ENCODE measurements at regions not wholly inside any gene's neighbourhood (a gene's known extent, or its start where the extent isn't known, plus 50 kb on each side); places are given as distances from the start of the nearest gene placed in this dataset.

DNA sequence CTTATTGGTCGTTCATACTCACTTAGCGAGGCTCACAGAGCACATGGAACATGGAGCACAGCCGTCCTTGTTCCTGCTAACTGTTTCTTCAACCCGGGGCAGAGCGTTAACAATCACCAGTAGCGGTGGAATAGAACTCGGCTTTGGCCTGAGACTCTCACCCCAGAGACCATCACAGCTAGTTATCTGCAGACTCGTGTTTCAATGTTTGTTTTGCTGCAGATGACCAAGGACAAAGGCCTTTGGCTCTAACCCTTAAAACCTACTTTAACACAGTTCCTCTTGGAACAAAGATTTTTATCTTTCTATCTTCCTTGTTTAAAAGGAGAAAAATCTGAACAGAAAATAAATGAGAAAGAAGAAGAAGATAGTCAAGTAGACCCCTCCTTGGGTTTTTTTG lies 320.2 kb upstream of the UBE2E3 start:
- H3K4me1 ChIP-seq (ENCODE audit: control insufficient read depth in 1 of 2, insufficient read depth in 1 of 2, low read depth in 1 of 2, low read length in 1 of 2), result no peaks in the 10 kb centered on the region
- no peaks in the 10 kb centered on the region for H3K27me3 ChIP-seq
- no peak overlapping the region for H3K4me3 ChIP-seq (ENCODE audit: low read depth in 1 of 2, low read length in 1 of 2)
- no peaks in the 10 kb centered on the region for H3K9me3 ChIP-seq
- no peaks in the 10 kb centered on the region for H3K36me3 ChIP-seq
- no peak overlapping the region for H3K27ac ChIP-seq
- no peak for TF ChIP-seq CTCF (IDR thresholded peaks at IDR 0.05)

GRCh38 chr2:180657054-180657453 lies 323.4 kb upstream of the UBE2E3 start:
- Histone ChIP-seq H3K9me3 (no peaks in the 10 kb centered on the region), H3K4me1 (ENCODE audit: control insufficient read depth in 1 of 2, insufficient read depth in 1 of 2, low read depth in 1 of 2, low read length in 1 of 2) (no peaks in the 10 kb centered on the region), H3K36me3 (no peaks in the 10 kb centered on the region), H3K27me3 (no peaks in the 10 kb centered on the region), H3K4me3 (ENCODE audit: low read depth in 1 of 2, low read length in 1 of 2) (no peak overlapping the region), H3K27ac (no peak overlapping the region)
- TF ChIP-seq CTCF (IDR thresholded peaks at IDR 0.05), result no peak

DNA sequence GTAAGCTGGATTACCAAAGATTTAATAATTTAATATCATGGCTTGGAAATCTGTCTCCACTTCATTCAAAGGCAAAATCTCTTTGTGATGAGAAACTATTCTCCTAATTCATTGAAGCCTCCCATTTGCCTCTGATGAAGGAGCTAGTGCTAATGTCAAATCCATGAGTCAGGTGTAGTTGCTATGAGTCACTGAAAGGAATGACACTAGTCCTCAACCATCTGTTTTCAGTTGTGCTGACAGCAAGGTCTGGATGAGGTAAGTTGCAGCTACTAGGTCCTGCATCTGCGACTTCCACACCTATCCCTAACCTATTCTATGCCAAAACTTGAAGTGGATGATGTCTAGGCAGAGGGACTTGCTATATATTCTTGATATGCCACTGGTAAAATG lies 324.0 kb upstream of the UBE2E3 start:
- H3K27ac ChIP-seq, result no peak overlapping the region
- no peaks in the 10 kb centered on the region for H3K36me3 ChIP-seq
- no peak overlapping the region for H3K4me3 ChIP-seq (ENCODE audit: low read depth in 1 of 2, low read length in 1 of 2)
- no peaks in the 10 kb centered on the region for H3K27me3 ChIP-seq
- H3K9me3 ChIP-seq, result no peaks in the 10 kb centered on the region
- TF ChIP-seq CTCF (IDR thresholded peaks at IDR 0.05), result no peak
- H3K4me1 ChIP-seq (ENCODE audit: control insufficient read depth in 1 of 2, insufficient read depth in 1 of 2, low read depth in 1 of 2, low read length in 1 of 2), result no peaks in the 10 kb centered on the region

DNA sequence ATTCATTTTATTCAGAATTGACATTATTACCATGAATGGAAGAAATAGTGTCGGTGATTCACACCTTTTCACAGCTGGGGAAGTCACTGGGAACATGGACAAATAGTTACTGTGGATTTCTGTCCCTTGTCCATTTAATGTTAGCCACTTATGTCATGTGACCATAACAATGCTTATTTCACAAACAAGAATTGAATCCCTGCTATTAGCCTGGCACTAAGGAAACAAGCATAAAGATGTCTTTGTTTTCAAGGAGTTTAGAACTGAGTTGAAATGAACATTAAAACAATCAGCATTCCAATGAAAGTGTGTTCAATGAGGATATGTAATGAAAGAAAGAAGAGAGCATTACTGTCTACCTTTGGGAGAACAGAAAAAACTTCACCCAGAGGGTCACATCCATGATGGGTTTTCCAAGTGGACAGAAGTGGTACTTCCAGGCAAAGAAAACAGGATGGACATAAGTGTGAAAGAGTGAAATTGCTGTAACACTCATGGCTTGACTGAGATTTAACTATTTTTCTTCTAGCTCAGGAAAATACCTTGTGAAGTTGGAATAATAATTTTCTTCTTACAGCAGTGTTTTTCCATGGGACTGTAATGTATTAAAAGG lies 324.5 kb upstream of the UBE2E3 start:
- Histone ChIP-seq H3K27me3 (no peaks in the 10 kb centered on the region), H3K9me3 (no peaks in the 10 kb centered on the region), H3K27ac (no peak overlapping the region), H3K4me3 (ENCODE audit: low read depth in 1 of 2, low read length in 1 of 2) (no peak overlapping the region), H3K4me1 (ENCODE audit: control insufficient read depth in 1 of 2, insufficient read depth in 1 of 2, low read depth in 1 of 2, low read length in 1 of 2) (no peaks in the 10 kb centered on the region), H3K36me3 (no peaks in the 10 kb centered on the region)
- no peak for TF ChIP-seq CTCF (IDR thresholded peaks at IDR 0.05)

GRCh38 chr2:180655393-180655792 lies 325.0 kb upstream of the UBE2E3 start:
- H3K9me3 ChIP-seq, result no peaks in the 10 kb centered on the region
- no peak overlapping the region for H3K27ac ChIP-seq
- H3K4me1 ChIP-seq (ENCODE audit: control insufficient read depth in 1 of 2, insufficient read depth in 1 of 2, low read depth in 1 of 2, low read length in 1 of 2), result no peaks in the 10 kb centered on the region
- no peaks in the 10 kb centered on the region for H3K36me3 ChIP-seq
- H3K27me3 ChIP-seq, result no peaks in the 10 kb centered on the region
- no peak for TF ChIP-seq CTCF (IDR thresholded peaks at IDR 0.05)
- no peak overlapping the region for H3K4me3 ChIP-seq (ENCODE audit: low read depth in 1 of 2, low read length in 1 of 2)

DNA sequence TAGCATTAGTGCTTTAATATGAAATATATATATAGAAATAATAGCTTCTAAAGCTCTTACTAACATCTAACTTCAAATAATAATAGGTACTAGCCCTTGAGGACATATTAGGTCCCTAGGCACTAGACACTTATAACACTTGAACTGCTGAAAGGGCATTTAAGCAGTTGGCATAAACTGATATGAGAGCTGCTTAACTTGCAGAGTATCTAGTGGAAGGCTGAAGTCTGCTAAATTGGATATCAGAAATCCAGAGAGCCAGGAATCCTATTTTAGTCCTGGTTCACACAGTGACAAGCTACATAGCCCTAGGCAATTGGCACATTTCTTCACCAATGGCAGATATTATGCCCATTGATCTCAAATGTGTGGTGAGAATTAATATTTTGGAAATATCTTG lies 326.9 kb upstream of the UBE2E3 start:
- H3K9me3 ChIP-seq, result no peaks in the 10 kb centered on the region
- H3K4me3 ChIP-seq (ENCODE audit: low read depth in 1 of 2, low read length in 1 of 2), result no peak overlapping the region
- H3K27me3 ChIP-seq, result no peaks in the 10 kb centered on the region
- no peak overlapping the region for H3K27ac ChIP-seq
- no peak for TF ChIP-seq CTCF (IDR thresholded peaks at IDR 0.05)
- H3K36me3 ChIP-seq, result no peaks in the 10 kb centered on the region
- H3K4me1 ChIP-seq (ENCODE audit: control insufficient read depth in 1 of 2, insufficient read depth in 1 of 2, low read depth in 1 of 2, low read length in 1 of 2), result no peaks in the 10 kb centered on the region

Measured in neutrophil (primary cell).